SU-DHL-6 (cell line): ENCODE measurements at regions not wholly inside any gene's neighbourhood (a gene's known extent, or its start where the extent isn't known, plus 50 kb on each side); places are given as distances from the start of the nearest gene placed in this dataset.

Source experiments
- EZH2phosphoT487 ChIP-seq: fragments of 200-600 bp; sonication (generic), shearing (Covaris generic); conservative IDR thresholded peaks from 2 replicates; pipeline ENCODE4 v1.6.1; 2018; ENCODE audit warnings: mild to moderate bottlenecking, antibody characterized with exemption, low read length, moderate library complexity, mixed read lengths
- TF ChIP-seq, protein P1 (sequence below): fragments of 200-600 bp; sonication (generic); IDR thresholded peaks from one replicate; pipeline ENCODE4 v1.5.1; 2017; ENCODE audit warnings: antibody characterized with exemption, mild to moderate bottlenecking, low read length, moderate library complexity; ENCODE audit not compliant: insufficient read depth, poor library complexity, severe bottlenecking

DNA sequence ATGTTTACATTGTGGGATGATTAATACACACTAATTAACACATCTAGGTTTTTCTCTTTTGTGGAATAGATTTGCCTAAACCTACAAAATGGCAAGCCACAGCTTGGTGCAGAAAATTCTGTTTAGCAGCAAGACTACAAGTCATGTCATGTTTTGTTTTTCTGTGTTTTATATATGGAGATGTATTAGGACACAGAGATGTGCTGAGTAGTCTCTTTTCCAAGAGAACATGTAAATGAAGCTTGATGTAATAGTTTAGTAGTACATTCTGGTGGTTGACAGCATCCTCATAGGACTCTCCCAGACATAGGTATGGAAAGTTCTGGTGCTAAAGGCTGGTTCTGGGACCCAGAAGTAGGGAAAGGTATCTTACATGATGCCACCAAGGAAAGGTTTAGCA lies 1345.4 kb downstream of the CDH11 start:
- TF ChIP-seq, protein P1, sequence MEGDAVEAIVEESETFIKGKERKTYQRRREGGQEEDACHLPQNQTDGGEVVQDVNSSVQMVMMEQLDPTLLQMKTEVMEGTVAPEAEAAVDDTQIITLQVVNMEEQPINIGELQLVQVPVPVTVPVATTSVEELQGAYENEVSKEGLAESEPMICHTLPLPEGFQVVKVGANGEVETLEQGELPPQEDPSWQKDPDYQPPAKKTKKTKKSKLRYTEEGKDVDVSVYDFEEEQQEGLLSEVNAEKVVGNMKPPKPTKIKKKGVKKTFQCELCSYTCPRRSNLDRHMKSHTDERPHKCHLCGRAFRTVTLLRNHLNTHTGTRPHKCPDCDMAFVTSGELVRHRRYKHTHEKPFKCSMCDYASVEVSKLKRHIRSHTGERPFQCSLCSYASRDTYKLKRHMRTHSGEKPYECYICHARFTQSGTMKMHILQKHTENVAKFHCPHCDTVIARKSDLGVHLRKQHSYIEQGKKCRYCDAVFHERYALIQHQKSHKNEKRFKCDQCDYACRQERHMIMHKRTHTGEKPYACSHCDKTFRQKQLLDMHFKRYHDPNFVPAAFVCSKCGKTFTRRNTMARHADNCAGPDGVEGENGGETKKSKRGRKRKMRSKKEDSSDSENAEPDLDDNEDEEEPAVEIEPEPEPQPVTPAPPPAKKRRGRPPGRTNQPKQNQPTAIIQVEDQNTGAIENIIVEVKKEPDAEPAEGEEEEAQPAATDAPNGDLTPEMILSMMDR: no peak
- TF ChIP-seq EZH2phosphoT487: no peak
